HEK293 (cell line): ENCODE measurements at regions not wholly inside any gene's neighbourhood (a gene's known extent, or its start where the extent isn't known, plus 50 kb on each side); places are given as distances from the start of the nearest gene placed in this dataset.

ENCODE experiments used
- CTCF ChIA-PET: fragments of 350-600 bp; formaldehyde crosslinking; extraction: SDS; loops from one replicate; lab custom pipeline; 2021; ENCODE audit warnings: antibody characterized with exemption; lab: Yijun Ruan, JAX
- POLR2A ChIA-PET: fragments of 300-600 bp; formaldehyde crosslinking; extraction: SDS; loops from one replicate; lab custom pipeline; 2020; ENCODE audit warnings: antibody characterized with exemption, inconsistent platforms; lab: Yijun Ruan, JAX
- H3K27ac ChIP-seq: fragments of 200-500 bp; sonication (Bioruptor generic); 2 replicates; pipeline ENCODE4 v1.5.1; 2014; ENCODE audit warnings: low read depth, low read length, control low read depth, inconsistent platforms; ENCODE audit errors: extremely low read depth
- H3K36me3 ChIP-seq, 2 experiments: fragments of 200-500 bp in 1 of 2; sonication (Bioruptor generic) in 1 of 2; 1 replicate in 1 of 2; 2 replicates in 1 of 2; pipeline ENCODE4 v1.5.1; 2014 to 2017; ENCODE audit warnings: inconsistent platforms in 2 of 2, low read length in 2 of 2; ENCODE audit not compliant: control insufficient read depth in 2 of 2, insufficient read depth in 1 of 2
- H3K4me1 ChIP-seq: fragments of 200-500 bp; sonication (Bioruptor generic); 2 replicates; pipeline ENCODE4 v1.5.1; 2014; ENCODE audit warnings: mild to moderate bottlenecking, low read length, inconsistent platforms; ENCODE audit not compliant: control insufficient read depth, insufficient read depth
- H3K4me3 ChIP-seq: 2 replicates; pipeline ENCODE4 v1.5.1; 2011; ENCODE audit warnings: low read depth, mild to moderate bottlenecking, control low read depth, low read length, moderate library complexity
- H3K9me3 ChIP-seq: fragments of 200-500 bp; sonication (Bioruptor generic); 2 replicates; pipeline ENCODE4 v1.5.1; 2014; ENCODE audit warnings: low read depth, low read length, inconsistent platforms; ENCODE audit not compliant: control insufficient read depth, insufficient read depth
- ELK4 ChIP-seq: IDR thresholded peaks from 2 replicates; pipeline ENCODE4 v1.6.1; 2011; ENCODE audit warnings: mild to moderate bottlenecking, low read depth, low read length, borderline replicate concordance
- KLF1 ChIP-seq: fragments of 450-650 bp; formaldehyde crosslinking; IDR thresholded peaks from 2 replicates; pipeline ENCODE4 v1.5.1; 2016; ENCODE audit warnings: missing biosample characterization, missing genetic modification characterization
- KLF7 ChIP-seq: fragments of 450-650 bp; formaldehyde crosslinking; IDR thresholded peaks from 2 replicates; pipeline ENCODE4 v1.5.1; 2016; ENCODE audit warnings: missing biosample characterization, missing genetic modification characterization, borderline replicate concordance
- ZBTB49 ChIP-seq: fragments of 450-650 bp; formaldehyde crosslinking; IDR thresholded peaks from 2 replicates; pipeline ENCODE4 v1.5.1; 2016; ENCODE audit warnings: missing biosample characterization, missing genetic modification characterization, low read depth
- ZFP41 ChIP-seq: fragments of 450-650 bp; formaldehyde crosslinking; IDR thresholded peaks from 2 replicates; pipeline ENCODE4 v1.5.1; 2016; ENCODE audit warnings: missing biosample characterization, missing genetic modification characterization, borderline replicate concordance
- ZNF157 ChIP-seq: fragments of 450-650 bp; formaldehyde crosslinking; IDR thresholded peaks from 2 replicates; pipeline ENCODE4 v1.5.1; 2016; ENCODE audit warnings: missing biosample characterization, missing genetic modification characterization
- ZNF18 ChIP-seq: fragments of 450-650 bp; formaldehyde crosslinking; IDR thresholded peaks from 2 replicates; pipeline ENCODE4 v1.5.1; 2016; ENCODE audit warnings: missing biosample characterization, missing genetic modification characterization
- ZNF350 ChIP-seq: fragments of 450-650 bp; formaldehyde crosslinking; IDR thresholded peaks from 2 replicates; pipeline ENCODE4 v1.5.0; 2017; ENCODE audit warnings: missing biosample characterization, mild to moderate bottlenecking, missing genetic modification characterization
- ZNF501 ChIP-seq: fragments of 450-650 bp; formaldehyde crosslinking; IDR thresholded peaks from 2 replicates; pipeline ENCODE4 v1.5.1; 2016; ENCODE audit warnings: missing biosample characterization, missing genetic modification characterization
- ZNF621 ChIP-seq: fragments of 450-650 bp; formaldehyde crosslinking; IDR thresholded peaks from 2 replicates; pipeline ENCODE4 v1.5.1; 2017; ENCODE audit warnings: missing biosample characterization, missing genetic modification characterization
- ZNF677 ChIP-seq: fragments of 450-650 bp; IDR thresholded peaks from 2 replicates; pipeline ENCODE4 v1.5.0; 2018; ENCODE audit warnings: missing biosample characterization, mild to moderate bottlenecking, missing genetic modification characterization, moderate library complexity
- ZNF768 ChIP-seq: fragments of 450-650 bp; formaldehyde crosslinking; IDR thresholded peaks from 2 replicates; pipeline ENCODE4 v1.5.1; 2018; ENCODE audit warnings: missing biosample characterization, mild to moderate bottlenecking, missing genetic modification characterization
- ZNF785 ChIP-seq: fragments of 450-650 bp; formaldehyde crosslinking; IDR thresholded peaks from 2 replicates; pipeline ENCODE4 v1.5.1; 2016; ENCODE audit warnings: missing biosample characterization, missing genetic modification characterization
- ZNF837 ChIP-seq: fragments of 450-650 bp; formaldehyde crosslinking; IDR thresholded peaks from 2 replicates; pipeline ENCODE4 v1.5.1; 2016; ENCODE audit warnings: missing biosample characterization, missing genetic modification characterization

- Histone ChIP-seq H3K9me3 (no peaks in the 10 kb centered on the region), H3K36me3 (no peaks in the 10 kb centered on the region), H3K27ac (no peak overlapping the region), H3K4me1 (no peaks in the 10 kb centered on the region), H3K4me3 (no peak overlapping the region)
- ChIA-PET POLR2A (no interaction called here), CTCF (no interaction called here)
- TF ChIP-seq ZBTB49 (tag by site-specific recombination): no peak
These were observed 1310.1 kb upstream of the RAG2 start for GRCh38 chr11:37908219-37908548.

- POLR2A ChIA-PET: no interaction called here
- H3K4me3 ChIP-seq: no peak overlapping the region
- no peaks in the 10 kb centered on the region for H3K9me3 ChIP-seq
- no peaks in the 10 kb centered on the region for H3K4me1 ChIP-seq
- CTCF ChIA-PET: no interaction called here
- TF ChIP-seq KLF7 (tag by site-specific recombination): no peak
- no peak overlapping the region for H3K27ac ChIP-seq
- H3K36me3 ChIP-seq: no peaks in the 10 kb centered on the region
These were observed 1309.6 kb upstream of the RAG2 start for GRCh38 chr11:37907436-37908218.

GRCh38 chr11:37905707-37906417 lies 1307.8 kb upstream of the RAG2 start:
- CTCF ChIA-PET: no interaction called here
- TF ChIP-seq ZNF18 (tag by site-specific recombination): no peak
- no peak for TF ChIP-seq ZNF785
- no peak for TF ChIP-seq ZNF837 (tag by site-specific recombination)
- no peak for TF ChIP-seq ZNF350 (tag by site-specific recombination)
- TF ChIP-seq ZNF501: no peak
- TF ChIP-seq ZNF768: no peak
- no peak for TF ChIP-seq ELK4
- TF ChIP-seq ZNF157 (tag by site-specific recombination): no peak
- no peak for TF ChIP-seq ZFP41
- TF ChIP-seq ZNF621 (tag by site-specific recombination): no peak
- no peak for TF ChIP-seq KLF1 (tag by site-specific recombination)
- TF ChIP-seq ZNF677: no peak
- H3K36me3 ChIP-seq: no peaks in the 10 kb centered on the region
- POLR2A ChIA-PET: no interaction called here
- H3K9me3 ChIP-seq: no peaks in the 10 kb centered on the region
- H3K4me1 ChIP-seq: no peaks in the 10 kb centered on the region
- H3K4me3 ChIP-seq: no peak overlapping the region
- H3K27ac ChIP-seq: no peak overlapping the region
